AG09319 (cell line): ENCODE measurements at regions not wholly inside any gene's neighbourhood (a gene's known extent, or its start where the extent isn't known, plus 50 kb on each side); places are given as distances from the start of the nearest gene placed in this dataset.

Experiments used
- DNase-seq: peaks from one replicate; pipeline ENCODE4 v3.0.0-alpha.2; 2010; ENCODE audit warnings: low read depth; ENCODE audit errors: extremely low read depth
- TF ChIP-seq, protein P1 (sequence below): IDR thresholded peaks from 2 replicates; pipeline ENCODE4 v1.5.1; 2011; ENCODE audit warnings: low read depth, mild to moderate bottlenecking, inconsistent platforms, low read length, moderate library complexity

DNA sequence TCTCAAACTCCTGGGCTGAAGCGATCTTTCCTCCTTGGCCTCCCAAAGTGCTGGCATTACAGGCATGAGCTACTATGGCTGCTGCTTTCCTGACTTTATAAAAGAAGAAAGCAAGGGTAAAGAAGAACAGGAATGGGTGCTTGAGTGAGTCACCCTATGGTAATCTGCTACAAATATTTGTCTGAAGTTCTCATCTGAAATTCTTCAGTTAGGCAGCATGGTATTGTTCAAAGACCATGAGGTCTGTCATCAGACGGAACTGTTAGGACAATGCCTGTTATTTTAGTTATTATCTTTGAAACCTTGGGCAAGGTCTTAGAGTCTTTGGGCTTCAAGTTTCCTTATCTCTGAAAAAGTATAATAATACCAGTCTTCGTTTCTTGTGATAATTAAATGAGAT is 695.8 kb downstream of the RNF144A start:
- TF ChIP-seq, protein P1, sequence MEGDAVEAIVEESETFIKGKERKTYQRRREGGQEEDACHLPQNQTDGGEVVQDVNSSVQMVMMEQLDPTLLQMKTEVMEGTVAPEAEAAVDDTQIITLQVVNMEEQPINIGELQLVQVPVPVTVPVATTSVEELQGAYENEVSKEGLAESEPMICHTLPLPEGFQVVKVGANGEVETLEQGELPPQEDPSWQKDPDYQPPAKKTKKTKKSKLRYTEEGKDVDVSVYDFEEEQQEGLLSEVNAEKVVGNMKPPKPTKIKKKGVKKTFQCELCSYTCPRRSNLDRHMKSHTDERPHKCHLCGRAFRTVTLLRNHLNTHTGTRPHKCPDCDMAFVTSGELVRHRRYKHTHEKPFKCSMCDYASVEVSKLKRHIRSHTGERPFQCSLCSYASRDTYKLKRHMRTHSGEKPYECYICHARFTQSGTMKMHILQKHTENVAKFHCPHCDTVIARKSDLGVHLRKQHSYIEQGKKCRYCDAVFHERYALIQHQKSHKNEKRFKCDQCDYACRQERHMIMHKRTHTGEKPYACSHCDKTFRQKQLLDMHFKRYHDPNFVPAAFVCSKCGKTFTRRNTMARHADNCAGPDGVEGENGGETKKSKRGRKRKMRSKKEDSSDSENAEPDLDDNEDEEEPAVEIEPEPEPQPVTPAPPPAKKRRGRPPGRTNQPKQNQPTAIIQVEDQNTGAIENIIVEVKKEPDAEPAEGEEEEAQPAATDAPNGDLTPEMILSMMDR, result no peak
- DNase-seq, result peak; percentile 7

DNA sequence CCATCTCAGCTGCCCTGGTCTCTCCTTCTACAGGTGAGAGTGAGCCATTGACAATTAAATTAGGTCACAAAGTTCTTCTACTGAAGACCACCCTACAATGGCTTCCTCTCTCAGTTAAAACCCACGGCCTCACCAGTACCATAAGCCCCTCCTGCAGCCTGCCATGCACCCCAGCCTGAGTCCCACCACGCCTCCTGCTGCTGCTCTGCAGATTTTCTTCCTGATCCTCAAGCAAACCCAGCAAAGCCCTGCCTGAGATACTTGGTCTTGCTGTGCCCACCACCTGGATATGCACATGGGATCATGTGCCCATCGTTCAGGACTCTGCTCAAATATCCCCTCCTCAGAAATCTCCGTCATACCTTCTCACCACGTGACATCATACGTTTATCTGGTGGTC is 696.6 kb downstream of the RNF144A start:
- TF ChIP-seq, protein P1, result no peak
- no peak for DNase-seq

DNA sequence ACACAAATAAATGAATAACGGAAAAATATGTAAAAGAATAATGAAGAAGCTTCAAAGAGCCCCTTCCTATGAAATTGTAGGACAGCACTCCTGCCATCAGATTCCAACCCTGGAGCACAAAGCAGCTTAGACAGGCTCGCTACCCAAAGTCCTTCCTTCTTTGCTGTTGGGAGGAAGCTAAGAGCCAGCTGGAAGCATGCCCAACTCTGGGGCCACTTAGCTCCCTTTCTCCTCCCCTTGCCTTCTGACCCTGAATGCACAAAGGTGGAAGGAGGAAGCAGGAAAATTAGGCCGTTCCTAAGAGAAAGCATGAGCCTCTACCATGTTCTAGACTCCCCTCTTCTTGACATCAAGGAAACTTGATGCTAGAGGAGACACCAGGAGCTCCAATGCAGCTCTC is 700.8 kb downstream of the RNF144A start:
- TF ChIP-seq, protein P1, result no peak
- DNase-seq, result no peak

DNA sequence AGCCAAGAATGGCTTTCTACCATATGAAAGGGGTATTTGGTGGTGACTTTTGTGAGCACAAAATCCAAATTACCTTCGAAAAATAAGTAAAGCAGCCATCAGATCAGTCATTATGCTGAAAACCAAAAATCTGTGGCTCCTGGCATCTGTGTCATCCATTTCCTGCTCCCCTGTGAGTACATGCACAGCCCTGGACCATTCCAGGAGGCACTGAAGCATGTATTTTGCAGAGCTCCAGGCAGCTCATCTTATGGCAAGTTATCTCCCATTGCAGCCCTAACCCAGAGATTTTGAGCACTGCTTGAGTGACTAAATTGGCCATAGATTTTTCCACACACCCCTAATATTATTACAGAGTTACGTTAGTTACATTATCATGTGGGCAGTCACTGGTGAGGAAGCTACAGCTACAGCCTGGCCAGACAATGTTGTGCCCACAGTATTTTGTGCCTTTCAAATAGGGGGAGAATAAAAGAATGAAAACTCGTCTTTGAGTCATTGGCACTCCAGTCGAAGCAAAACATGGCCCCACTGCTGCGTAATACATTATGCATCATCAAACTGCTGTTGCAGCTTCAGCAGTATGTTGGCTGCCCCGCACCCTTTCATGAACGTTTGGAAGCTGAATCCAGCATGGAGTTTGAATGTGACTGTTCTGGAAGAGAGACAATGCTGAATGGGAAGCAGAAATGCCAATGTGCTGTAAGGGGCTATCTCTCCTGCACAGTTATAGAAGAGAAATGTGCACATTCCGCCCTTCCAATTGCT is 702.2 kb downstream of the RNF144A start:
- TF ChIP-seq, protein P1, result no peak
- DNase-seq, result no peak

DNA sequence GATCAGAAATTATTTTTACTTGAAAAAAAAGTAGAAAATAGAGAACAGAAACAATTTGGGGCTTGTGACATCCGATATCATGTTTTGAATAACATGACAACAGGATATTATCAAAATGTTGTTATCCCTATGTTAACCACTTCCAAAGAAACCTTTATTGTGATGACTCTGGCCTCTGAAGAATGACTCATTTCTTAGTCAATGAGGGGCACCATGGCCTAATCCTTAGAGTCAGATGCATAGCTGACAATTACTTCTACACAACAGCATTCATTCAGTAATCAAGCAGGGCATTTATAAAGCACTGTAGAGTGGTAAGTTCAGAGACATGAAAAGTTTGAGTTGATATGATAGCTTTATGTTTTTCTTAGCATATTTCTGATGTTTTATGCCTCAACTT is 703.0 kb downstream of the RNF144A start:
- DNase-seq, result no peak
- TF ChIP-seq, protein P1, result no peak

DNA sequence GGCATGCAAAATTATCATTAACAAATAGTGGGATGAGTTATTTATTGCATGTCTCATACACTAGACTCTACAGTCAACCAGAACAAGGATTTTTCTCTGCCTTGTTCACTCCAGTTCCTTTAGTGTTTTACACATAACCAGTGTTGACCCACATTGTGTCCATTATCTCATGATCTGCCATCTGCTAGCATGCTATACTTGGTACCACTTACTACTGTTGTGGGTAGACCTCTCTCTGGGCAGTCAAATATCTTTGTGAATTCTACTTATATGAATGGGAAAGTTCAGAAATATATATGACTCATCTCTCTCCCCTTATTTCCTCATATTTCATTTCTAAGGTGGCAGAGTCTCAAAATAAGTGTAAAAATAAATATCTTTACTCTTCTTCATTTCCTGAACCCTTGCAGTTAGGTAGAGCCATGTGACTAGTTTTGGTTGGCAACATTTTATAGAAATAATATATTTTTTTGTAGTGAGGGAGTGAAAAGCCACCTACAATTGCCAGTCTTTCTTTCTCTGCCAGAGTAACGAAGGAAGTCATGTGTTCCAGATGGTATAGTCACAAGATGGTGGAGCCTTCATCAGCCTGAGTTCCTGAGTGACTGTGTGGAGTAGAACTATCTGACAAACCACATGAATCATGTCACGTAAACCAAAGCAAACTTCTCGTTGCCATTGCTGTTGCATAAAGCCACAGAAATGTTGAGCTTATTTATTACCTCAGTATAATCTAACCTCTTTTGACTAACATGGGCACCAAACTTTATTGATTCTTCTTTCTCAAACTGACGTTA is 704.0 kb downstream of the RNF144A start:
- TF ChIP-seq, protein P1, result no peak
- no peak for DNase-seq
